ENCODE measurements at regions not wholly inside any gene's neighbourhood (a gene's known extent, or its start where the extent isn't known, plus 50 kb on each side); places are given as distances from the start of the nearest gene placed in this dataset.

DNA sequence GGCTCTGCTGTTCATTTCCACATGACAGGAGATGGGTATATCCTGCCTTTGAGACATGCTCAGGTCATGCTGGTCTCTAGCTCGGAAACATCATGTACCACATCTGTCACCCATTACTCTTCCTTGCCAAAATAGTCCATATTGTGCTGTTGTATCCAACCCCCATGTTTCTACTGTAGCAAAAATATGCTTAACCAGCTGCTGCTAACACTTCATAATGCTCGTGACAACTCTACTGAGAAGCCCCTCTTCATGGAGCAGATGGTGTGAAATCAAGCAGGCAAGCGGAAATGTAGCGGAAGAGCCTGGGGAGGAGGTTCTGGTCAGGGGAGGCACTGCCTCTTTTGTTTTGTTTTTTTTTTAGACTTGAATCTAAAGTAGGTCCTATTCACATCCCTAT is 82.9 kb downstream of the NPY start:
- no peak for DNase-seq (ENCODE audit: low read depth in 6 of 9, low spot score in 9 of 9)
- 88% methylated on average over 4 of the region's 4 CpGs for WGBS
- no peaks in the 10 kb centered on the region for H3K4me1 ChIP-seq (ENCODE audit: control insufficient read depth in 2 of 2, insufficient read depth in 2 of 2, low read length in 2 of 2)

DNA sequence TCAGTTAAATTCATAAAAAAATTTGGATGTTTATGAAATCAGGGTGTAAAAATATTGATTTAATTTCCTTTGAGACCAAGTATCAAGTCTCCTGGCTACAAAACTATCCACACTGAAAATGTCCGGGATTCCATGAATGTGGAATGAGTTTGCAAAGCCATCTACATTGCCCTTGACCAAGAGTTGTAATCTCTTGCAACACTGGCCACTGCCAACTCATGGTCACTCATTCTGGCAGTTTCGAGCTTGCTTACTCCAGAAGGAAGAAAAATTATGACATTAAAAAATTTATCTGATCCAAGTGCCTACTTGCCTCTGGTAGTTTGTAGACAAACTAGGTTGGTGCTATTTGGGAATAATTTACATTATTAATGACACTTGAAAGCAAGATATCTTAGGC is 84.2 kb downstream of the NPY start:
- no peaks in the 10 kb centered on the region for H3K27me3 ChIP-seq (ENCODE audit: control insufficient read depth in 2 of 2, insufficient read depth in 1 of 2, low read length in 1 of 2)
- no peaks in the 10 kb centered on the region for H3K4me1 ChIP-seq (ENCODE audit: control insufficient read depth in 2 of 2, insufficient read depth in 2 of 2, low read length in 2 of 2)
- 95% methylated on average over 2 of the region's 2 CpGs for WGBS
- DNase-seq (ENCODE audit: low read depth in 6 of 9, low spot score in 9 of 9) = no peak
- H3K27ac ChIP-seq (ENCODE audit: low read depth in 1 of 2, low read length in 1 of 2) = no peak overlapping the region
- H3K36me3 ChIP-seq (ENCODE audit: control insufficient read depth in 2 of 2, insufficient read depth in 2 of 2, low read length in 1 of 2) = no peaks in the 10 kb centered on the region
- no peak overlapping the region for H3K4me3 ChIP-seq (ENCODE audit: low read length in 2 of 2)
- H3K9me3 ChIP-seq (ENCODE audit: control insufficient read depth in 2 of 2, insufficient read depth in 1 of 2, low read length in 1 of 2) = no peaks in the 10 kb centered on the region

More for the DNA sequence above, 82.9 kb downstream of the NPY start:
- H3K27me3 ChIP-seq (ENCODE audit: control insufficient read depth in 2 of 2, insufficient read depth in 1 of 2, low read length in 1 of 2) = no peaks in the 10 kb centered on the region
- no peaks in the 10 kb centered on the region for H3K36me3 ChIP-seq (ENCODE audit: control insufficient read depth in 2 of 2, insufficient read depth in 2 of 2, low read length in 1 of 2)
- H3K27ac ChIP-seq (ENCODE audit: low read depth in 1 of 2, low read length in 1 of 2) = no peak overlapping the region
- no peaks in the 10 kb centered on the region for H3K9me3 ChIP-seq (ENCODE audit: control insufficient read depth in 2 of 2, insufficient read depth in 1 of 2, low read length in 1 of 2)
- H3K4me3 ChIP-seq (ENCODE audit: low read length in 2 of 2) = no peak overlapping the region

GRCh38 chr7:24370541-24370940 is 86.6 kb downstream of the NPY start:
- H3K4me3 ChIP-seq (ENCODE audit: low read length in 2 of 2) = no peak overlapping the region
- no peaks in the 10 kb centered on the region for H3K27me3 ChIP-seq (ENCODE audit: control insufficient read depth in 2 of 2, insufficient read depth in 1 of 2, low read length in 1 of 2)
- WGBS = 94% methylated on average over 5 of the region's 5 CpGs
- no peak overlapping the region for H3K27ac ChIP-seq (ENCODE audit: low read depth in 1 of 2, low read length in 1 of 2)
- H3K36me3 ChIP-seq (ENCODE audit: control insufficient read depth in 2 of 2, insufficient read depth in 2 of 2, low read length in 1 of 2) = no peaks in the 10 kb centered on the region
- no peak for DNase-seq (ENCODE audit: low read depth in 6 of 9, low spot score in 9 of 9)
- H3K9me3 ChIP-seq (ENCODE audit: control insufficient read depth in 2 of 2, insufficient read depth in 1 of 2, low read length in 1 of 2) = no peaks in the 10 kb centered on the region
- no peaks in the 10 kb centered on the region for H3K4me1 ChIP-seq (ENCODE audit: control insufficient read depth in 2 of 2, insufficient read depth in 2 of 2, low read length in 2 of 2)

DNA sequence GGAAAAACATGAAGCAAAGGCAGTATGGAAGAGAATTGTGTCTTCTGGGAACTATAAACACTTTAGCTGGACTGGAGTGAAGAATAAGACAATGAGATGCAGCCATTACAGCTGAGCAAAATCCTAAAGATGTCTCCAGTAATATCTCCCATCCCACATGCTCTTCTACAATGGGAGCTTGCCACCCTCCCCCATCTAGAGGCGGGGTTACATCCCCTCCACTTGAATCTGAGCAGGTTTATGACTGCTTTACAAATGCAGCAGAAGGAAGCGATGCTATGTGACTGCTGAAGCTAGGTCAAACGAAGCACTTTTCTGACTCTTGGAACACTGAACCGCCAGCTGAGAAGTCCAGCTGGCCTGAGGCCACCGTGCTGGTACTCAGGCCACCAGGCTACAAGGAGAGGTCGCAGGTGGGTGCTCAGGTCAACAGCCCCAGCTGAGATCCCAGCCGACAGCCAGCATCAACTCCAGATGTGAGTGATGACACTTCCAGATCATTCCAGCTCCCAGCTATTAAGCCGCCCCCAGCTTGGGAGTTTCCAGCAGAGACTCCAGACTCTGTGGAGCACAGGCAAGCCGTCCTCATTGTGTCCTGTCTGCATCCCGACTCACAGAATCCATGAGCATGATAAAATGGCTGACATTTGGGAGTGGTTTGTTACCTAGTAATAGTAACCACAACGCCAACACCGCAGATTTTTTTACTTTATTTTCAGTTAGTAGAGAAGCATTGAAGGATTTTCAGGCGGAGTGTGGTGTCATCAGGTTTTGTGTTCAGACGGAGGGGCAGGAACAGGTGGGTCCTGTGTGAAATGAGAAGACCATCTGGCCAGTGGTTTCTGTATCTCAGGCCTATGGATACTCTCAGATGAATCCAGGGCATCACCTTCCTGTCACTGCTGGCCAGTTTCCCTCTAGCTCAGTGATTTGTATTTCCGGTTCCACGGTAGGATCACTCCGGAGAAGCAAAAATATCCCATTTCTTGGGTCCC is 89.3 kb downstream of the NPY start:
- H3K9me3 ChIP-seq (ENCODE audit: control insufficient read depth in 2 of 2, insufficient read depth in 1 of 2, low read length in 1 of 2) = no peaks in the 10 kb centered on the region
- no peak for DNase-seq (ENCODE audit: low read depth in 6 of 9, low spot score in 9 of 9)
- no peaks in the 10 kb centered on the region for H3K36me3 ChIP-seq (ENCODE audit: control insufficient read depth in 2 of 2, insufficient read depth in 2 of 2, low read length in 1 of 2)
- no peak overlapping the region for H3K4me3 ChIP-seq (ENCODE audit: low read length in 2 of 2)
- no peak overlapping the region for H3K27ac ChIP-seq (ENCODE audit: low read depth in 1 of 2, low read length in 1 of 2)
- no peaks in the 10 kb centered on the region for H3K4me1 ChIP-seq (ENCODE audit: control insufficient read depth in 2 of 2, insufficient read depth in 2 of 2, low read length in 2 of 2)
- H3K27me3 ChIP-seq (ENCODE audit: control insufficient read depth in 2 of 2, insufficient read depth in 1 of 2, low read length in 1 of 2) = no peaks in the 10 kb centered on the region
- 92% methylated on average over 17 of the region's 17 CpGs for WGBS

DNA sequence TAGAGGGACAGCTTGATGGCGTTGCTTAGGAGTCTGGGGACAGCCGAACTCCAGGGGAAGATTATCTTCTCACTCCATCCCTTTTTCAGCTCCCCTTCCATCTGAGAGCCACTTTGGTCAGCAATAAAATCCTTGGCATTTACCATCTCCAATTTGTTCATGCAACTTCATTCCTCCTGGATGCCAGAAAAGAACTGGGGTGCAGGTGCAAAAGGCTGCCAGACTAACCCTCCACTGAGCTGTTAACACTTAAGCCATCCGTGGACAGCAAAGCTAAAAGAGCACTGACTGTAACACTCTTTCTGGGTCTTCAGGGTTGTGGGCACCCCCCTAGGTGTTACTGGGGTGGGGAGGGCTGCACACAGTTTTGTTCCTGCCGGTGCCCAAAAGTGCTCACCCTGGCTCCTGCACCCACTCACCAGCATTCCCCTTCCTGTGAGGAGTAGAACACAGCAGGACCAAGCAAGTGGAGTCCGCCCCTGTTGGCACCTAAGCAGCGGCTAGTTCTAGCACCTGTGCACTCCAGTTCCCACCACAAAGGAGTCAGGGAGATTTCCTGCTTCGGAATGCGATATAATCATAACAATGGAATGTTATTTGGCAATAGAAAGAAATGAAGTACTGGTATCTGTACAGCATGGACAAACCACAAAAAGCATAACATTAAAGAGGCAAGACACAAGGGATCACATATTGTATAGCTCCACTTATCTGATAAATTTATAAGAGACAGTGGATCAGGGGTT is 95.1 kb downstream of the NPY start:
- no peaks in the 10 kb centered on the region for H3K36me3 ChIP-seq (ENCODE audit: control insufficient read depth in 2 of 2, insufficient read depth in 2 of 2, low read length in 1 of 2)
- DNase-seq (ENCODE audit: low read depth in 6 of 9, low spot score in 9 of 9) = no peak

GRCh38 chr7:24381894-24382505 is 98.0 kb downstream of the NPY start:
- 76% methylated on average over 6 of the region's 6 CpGs for WGBS
- no peak overlapping the region for H3K4me3 ChIP-seq (ENCODE audit: low read length in 2 of 2)
- H3K4me1 ChIP-seq (ENCODE audit: control insufficient read depth in 2 of 2, insufficient read depth in 2 of 2, low read length in 2 of 2) = no peaks in the 10 kb centered on the region
- peak in 1 of 9 donors; percentile 12 for DNase-seq (ENCODE audit: low read depth in 6 of 9, low spot score in 9 of 9)
- no peaks in the 10 kb centered on the region for H3K9me3 ChIP-seq (ENCODE audit: control insufficient read depth in 2 of 2, insufficient read depth in 1 of 2, low read length in 1 of 2)
- H3K36me3 ChIP-seq (ENCODE audit: control insufficient read depth in 2 of 2, insufficient read depth in 2 of 2, low read length in 1 of 2) = no peaks in the 10 kb centered on the region
- H3K27ac ChIP-seq (ENCODE audit: low read depth in 1 of 2, low read length in 1 of 2) = no peak overlapping the region
- peaks cover 0 to 2% of the 10 kb centered on the region in 2 donors for H3K27me3 ChIP-seq (ENCODE audit: control insufficient read depth in 2 of 2, insufficient read depth in 1 of 2, low read length in 1 of 2)

More for the DNA sequence above, 95.1 kb downstream of the NPY start:
- Histone ChIP-seq H3K4me3 (ENCODE audit: low read length in 2 of 2) (no peak overlapping the region), H3K9me3 (ENCODE audit: control insufficient read depth in 2 of 2, insufficient read depth in 1 of 2, low read length in 1 of 2) (no peaks in the 10 kb centered on the region), H3K4me1 (ENCODE audit: control insufficient read depth in 2 of 2, insufficient read depth in 2 of 2, low read length in 2 of 2) (no peaks in the 10 kb centered on the region), H3K27ac (ENCODE audit: low read depth in 1 of 2, low read length in 1 of 2) (no peak overlapping the region), H3K27me3 (ENCODE audit: control insufficient read depth in 2 of 2, insufficient read depth in 1 of 2, low read length in 1 of 2) (peaks cover 0 to 2% of the 10 kb centered on the region in 2 donors)
- 92% methylated on average over 8 of the region's 8 CpGs for WGBS

DNA sequence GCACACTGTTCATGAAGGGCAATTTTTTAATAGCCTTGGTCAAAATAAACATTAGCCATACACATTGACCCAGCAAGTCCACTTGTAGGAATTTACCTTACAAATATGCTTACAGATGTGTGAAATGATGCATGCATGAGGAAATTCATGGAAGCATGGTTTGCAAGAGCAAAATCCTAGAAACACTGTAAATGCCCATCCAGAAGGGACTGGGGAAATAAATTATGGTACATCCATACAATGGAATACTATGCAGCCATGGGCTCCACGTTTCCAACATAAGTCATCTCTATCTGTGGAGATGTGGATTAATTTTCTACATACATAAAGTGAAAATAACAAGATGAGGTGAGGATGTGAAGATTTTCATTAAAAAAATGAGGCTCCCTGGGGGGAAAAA is 99.1 kb downstream of the NPY start:
- WGBS = 49% methylated on average over 1 of the region's 1 CpG
- H3K36me3 ChIP-seq (ENCODE audit: control insufficient read depth in 2 of 2, insufficient read depth in 2 of 2, low read length in 1 of 2) = no peaks in the 10 kb centered on the region
- no peak overlapping the region for H3K27ac ChIP-seq (ENCODE audit: low read depth in 1 of 2, low read length in 1 of 2)
- no peak for DNase-seq (ENCODE audit: low read depth in 6 of 9, low spot score in 9 of 9)
- H3K4me1 ChIP-seq (ENCODE audit: control insufficient read depth in 2 of 2, insufficient read depth in 2 of 2, low read length in 2 of 2) = no peaks in the 10 kb centered on the region
- no peaks in the 10 kb centered on the region for H3K9me3 ChIP-seq (ENCODE audit: control insufficient read depth in 2 of 2, insufficient read depth in 1 of 2, low read length in 1 of 2)
- H3K27me3 ChIP-seq (ENCODE audit: control insufficient read depth in 2 of 2, insufficient read depth in 1 of 2, low read length in 1 of 2) = peaks cover 0 to 2% of the 10 kb centered on the region in 2 donors
- no peak overlapping the region for H3K4me3 ChIP-seq (ENCODE audit: low read length in 2 of 2)

DNA sequence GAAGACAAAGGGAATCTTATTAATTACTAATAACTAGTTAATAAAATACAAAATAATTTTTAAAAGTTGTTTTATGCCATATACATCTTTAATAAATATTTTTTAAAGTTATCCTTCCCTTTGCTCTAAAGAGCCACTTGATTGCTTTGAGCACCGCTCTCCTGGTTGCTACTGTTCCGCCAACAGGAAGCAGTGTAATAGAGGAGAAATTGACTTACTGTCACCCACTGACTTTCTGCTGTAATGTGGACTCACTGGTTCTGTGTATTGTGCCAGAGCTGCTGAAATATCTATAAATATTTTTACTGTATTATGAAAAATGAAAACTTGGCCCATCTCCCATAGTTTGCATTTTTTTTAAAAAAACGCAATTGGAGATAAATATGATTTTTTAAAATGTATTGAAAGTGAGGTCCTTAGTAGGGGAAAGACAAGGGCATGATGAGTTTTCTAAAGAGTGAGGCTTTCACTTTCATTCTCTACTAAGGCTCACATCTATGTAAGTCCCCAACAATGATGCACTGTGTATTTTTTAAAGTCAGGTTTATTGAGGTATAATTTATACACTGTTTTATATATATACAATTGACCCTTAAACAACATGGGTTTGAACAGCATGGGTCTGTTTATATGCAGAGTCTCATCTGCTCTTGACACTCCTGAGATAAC is 100.5 kb downstream of the NPY start:
- Histone ChIP-seq H3K27me3 (ENCODE audit: control insufficient read depth in 2 of 2, insufficient read depth in 1 of 2, low read length in 1 of 2) (no peaks in the 10 kb centered on the region), H3K27ac (ENCODE audit: low read depth in 1 of 2, low read length in 1 of 2) (no peak overlapping the region), H3K9me3 (ENCODE audit: control insufficient read depth in 2 of 2, insufficient read depth in 1 of 2, low read length in 1 of 2) (no peaks in the 10 kb centered on the region), H3K36me3 (ENCODE audit: control insufficient read depth in 2 of 2, insufficient read depth in 2 of 2, low read length in 1 of 2) (no peaks in the 10 kb centered on the region), H3K4me1 (ENCODE audit: control insufficient read depth in 2 of 2, insufficient read depth in 2 of 2, low read length in 2 of 2) (no peaks in the 10 kb centered on the region), H3K4me3 (ENCODE audit: low read length in 2 of 2) (no peak overlapping the region)
- WGBS = 79% methylated on average over 3 of the region's 3 CpGs
- no peak for DNase-seq (ENCODE audit: low read depth in 6 of 9, low spot score in 9 of 9)

All from thymus (tissue), 11 donors.